DND-41 (cell line): ENCODE measurements at regions not wholly inside any gene's neighbourhood (a gene's known extent, or its start where the extent isn't known, plus 50 kb on each side); places are given as distances from the start of the nearest gene placed in this dataset.

Experiments used
- EZH2 ChIP-seq: IDR thresholded peaks from 3 replicates; pipeline ENCODE4 v1.6.1; 2012; ENCODE audit warnings: borderline replicate concordance, low read depth, mild to moderate bottlenecking, moderate library complexity, low read length, inconsistent platforms; ENCODE audit not compliant: severe bottlenecking
- TF ChIP-seq, protein P1 (sequence below): IDR thresholded peaks from 2 replicates; pipeline ENCODE4 v1.5.1; 2012; ENCODE audit warnings: borderline replicate concordance, low read length, moderate library complexity, mild to moderate bottlenecking; ENCODE audit not compliant: poor library complexity, severe bottlenecking; ENCODE audit errors: extremely low read depth

DNA sequence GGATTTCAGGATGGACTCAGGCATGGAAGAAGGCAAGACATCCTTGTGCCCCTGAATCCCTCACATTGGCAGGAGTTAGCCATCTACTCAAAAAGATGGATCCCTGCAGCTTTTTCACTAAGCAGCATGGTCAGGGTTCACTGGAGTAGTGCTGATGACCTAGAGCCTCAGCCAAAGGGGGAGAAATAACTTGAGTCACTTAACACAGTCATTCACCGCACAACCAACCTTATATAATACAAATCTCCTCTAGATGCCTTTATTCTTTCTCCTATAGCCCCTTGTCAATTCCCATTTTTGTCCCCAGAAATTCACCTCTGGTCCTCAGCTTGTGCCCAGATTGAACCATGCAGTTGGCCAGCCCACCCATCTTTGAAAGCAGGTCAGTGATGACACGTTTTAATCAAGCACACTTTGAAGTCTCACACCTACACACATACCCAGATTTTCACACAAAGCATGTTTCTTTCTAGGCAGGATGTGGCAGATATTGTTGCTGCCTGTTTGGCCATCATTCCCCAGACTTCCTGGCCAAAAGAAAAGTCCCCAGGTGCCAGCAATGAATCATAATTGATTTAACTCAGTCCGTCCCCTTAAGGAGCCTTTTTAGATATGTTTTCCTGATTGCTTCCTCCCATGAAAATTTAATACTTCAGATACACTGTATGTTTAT is 84.2 kb downstream of the LBH start:
- TF ChIP-seq, protein P1, sequence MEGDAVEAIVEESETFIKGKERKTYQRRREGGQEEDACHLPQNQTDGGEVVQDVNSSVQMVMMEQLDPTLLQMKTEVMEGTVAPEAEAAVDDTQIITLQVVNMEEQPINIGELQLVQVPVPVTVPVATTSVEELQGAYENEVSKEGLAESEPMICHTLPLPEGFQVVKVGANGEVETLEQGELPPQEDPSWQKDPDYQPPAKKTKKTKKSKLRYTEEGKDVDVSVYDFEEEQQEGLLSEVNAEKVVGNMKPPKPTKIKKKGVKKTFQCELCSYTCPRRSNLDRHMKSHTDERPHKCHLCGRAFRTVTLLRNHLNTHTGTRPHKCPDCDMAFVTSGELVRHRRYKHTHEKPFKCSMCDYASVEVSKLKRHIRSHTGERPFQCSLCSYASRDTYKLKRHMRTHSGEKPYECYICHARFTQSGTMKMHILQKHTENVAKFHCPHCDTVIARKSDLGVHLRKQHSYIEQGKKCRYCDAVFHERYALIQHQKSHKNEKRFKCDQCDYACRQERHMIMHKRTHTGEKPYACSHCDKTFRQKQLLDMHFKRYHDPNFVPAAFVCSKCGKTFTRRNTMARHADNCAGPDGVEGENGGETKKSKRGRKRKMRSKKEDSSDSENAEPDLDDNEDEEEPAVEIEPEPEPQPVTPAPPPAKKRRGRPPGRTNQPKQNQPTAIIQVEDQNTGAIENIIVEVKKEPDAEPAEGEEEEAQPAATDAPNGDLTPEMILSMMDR = no peak
- TF ChIP-seq EZH2 = no peak
